ENCODE measurements at regions not wholly inside any gene's neighbourhood (a gene's known extent, or its start where the extent isn't known, plus 50 kb on each side); places are given as distances from the start of the nearest gene placed in this dataset.
"Not testable (repeated sequence)": the region's sequence is repeated elsewhere in the genome, so short reads cannot be mapped to it uniquely, and the experiment has no call there.

DNA sequence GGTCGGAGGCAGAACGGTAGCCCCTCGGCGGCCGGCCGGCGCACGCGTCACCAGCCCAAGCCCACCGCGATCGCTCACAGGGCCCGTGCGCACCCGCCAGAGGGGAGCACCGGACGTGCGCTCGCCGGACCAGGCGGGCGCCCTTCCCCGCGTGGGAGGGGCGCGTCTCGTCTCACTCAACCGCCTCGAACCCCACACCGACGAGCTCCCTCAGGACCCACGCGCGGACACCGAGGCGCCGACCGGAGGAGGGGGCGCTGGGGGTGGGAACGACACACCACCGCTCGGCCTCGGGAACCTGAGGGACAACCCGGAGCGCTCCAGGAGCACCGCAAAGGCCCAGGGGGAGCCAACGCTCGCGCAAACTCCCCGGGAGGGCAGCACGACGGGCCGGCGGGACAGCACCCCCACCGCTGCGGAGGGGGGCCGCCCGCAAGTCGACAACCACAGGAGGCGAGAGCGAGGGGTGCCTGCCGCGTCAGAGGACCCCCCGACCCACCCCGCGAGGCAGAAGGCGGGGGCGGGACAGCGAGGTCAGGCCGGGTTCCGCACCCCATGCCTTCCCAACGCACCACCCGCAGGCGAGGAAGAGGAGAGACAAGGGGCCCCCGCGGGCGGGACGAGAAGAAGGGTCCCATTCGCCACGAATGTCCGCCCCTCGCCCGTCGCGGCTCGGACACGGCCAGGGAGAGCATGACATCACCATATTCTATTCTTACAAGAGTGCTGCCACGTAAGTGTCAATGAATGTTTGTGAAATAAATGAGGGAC, 512.7 kb upstream of the ZNF337 start:
- Histone ChIP-seq H3K36me3 (no peaks in the 10 kb centered on the region), H3K27me3 (ENCODE audit: insufficient read depth, low read depth, severe bottlenecking) (peaks cover 26% of the 10 kb centered on the region), H3K27ac (no peak overlapping the region), H3K9me3 (ENCODE audit: severe bottlenecking) (no peaks in the 10 kb centered on the region), H3K4me3 (ENCODE audit: low read depth, low read length) (no peak overlapping the region)
- TF ChIP-seq, protein P1, sequence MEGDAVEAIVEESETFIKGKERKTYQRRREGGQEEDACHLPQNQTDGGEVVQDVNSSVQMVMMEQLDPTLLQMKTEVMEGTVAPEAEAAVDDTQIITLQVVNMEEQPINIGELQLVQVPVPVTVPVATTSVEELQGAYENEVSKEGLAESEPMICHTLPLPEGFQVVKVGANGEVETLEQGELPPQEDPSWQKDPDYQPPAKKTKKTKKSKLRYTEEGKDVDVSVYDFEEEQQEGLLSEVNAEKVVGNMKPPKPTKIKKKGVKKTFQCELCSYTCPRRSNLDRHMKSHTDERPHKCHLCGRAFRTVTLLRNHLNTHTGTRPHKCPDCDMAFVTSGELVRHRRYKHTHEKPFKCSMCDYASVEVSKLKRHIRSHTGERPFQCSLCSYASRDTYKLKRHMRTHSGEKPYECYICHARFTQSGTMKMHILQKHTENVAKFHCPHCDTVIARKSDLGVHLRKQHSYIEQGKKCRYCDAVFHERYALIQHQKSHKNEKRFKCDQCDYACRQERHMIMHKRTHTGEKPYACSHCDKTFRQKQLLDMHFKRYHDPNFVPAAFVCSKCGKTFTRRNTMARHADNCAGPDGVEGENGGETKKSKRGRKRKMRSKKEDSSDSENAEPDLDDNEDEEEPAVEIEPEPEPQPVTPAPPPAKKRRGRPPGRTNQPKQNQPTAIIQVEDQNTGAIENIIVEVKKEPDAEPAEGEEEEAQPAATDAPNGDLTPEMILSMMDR (IDR thresholded peaks at IDR 0.05; ENCODE audit: low read depth, low read length): no peak
- DNase-seq: peak; percentile 6

- TF ChIP-seq, protein P1 (IDR thresholded peaks at IDR 0.05; ENCODE audit: low read depth, low read length): no peak
- Histone ChIP-seq H3K27me3 (ENCODE audit: insufficient read depth, low read depth, severe bottlenecking) (peaks cover 26% of the 10 kb centered on the region), H3K9me3 (ENCODE audit: severe bottlenecking) (no peaks in the 10 kb centered on the region), H3K36me3 (no peaks in the 10 kb centered on the region), H3K4me3 (ENCODE audit: low read depth, low read length) (peak overlapping the region; percentile 43), H3K27ac (no peak overlapping the region)
- DNase-seq: peak; percentile 44
Observed at GRCh38 chr20:26208296-26209091, 511.8 kb upstream of the ZNF337 start.

DNA sequence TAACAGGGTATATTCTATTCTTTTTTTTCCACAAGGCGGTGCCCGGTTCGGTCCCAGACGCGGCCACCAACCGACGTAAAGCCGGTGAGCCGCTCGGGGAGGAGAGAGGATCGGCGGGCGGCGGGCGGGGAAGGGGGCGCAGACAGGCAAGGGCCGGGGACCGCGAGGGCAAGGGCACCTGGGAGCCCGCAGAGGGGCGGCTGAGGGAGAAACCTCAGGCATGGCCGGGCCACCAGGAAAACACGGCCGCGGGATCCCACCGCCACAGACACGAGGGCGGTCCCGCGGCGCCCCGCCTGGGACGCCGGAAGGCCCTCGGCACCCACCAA, 511.3 kb upstream of the ZNF337 start:
- H3K9me3 ChIP-seq (ENCODE audit: severe bottlenecking); H3K36me3 ChIP-seq; H3K27ac ChIP-seq: not testable (repeated sequence)
- Histone ChIP-seq H3K4me3 (ENCODE audit: low read depth, low read length) (peak overlapping the region; percentile 43), H3K27me3 (ENCODE audit: insufficient read depth, low read depth, severe bottlenecking) (peaks cover 26% of the 10 kb centered on the region)
- peak; percentile 40 for DNase-seq

GRCh38 chr20:26207237-26207966, 510.7 kb upstream of the ZNF337 start:
- H3K9me3 ChIP-seq (ENCODE audit: severe bottlenecking): no peaks in the 10 kb centered on the region
- DNase-seq: no peak
- peak overlapping the region; percentile 43 for H3K4me3 ChIP-seq (ENCODE audit: low read depth, low read length)
- TF ChIP-seq, protein P1 (IDR thresholded peaks at IDR 0.05; ENCODE audit: low read depth, low read length): no peak
- peaks cover 26% of the 10 kb centered on the region for H3K27me3 ChIP-seq (ENCODE audit: insufficient read depth, low read depth, severe bottlenecking)
- H3K27ac ChIP-seq: no peak overlapping the region
- H3K36me3 ChIP-seq: no peaks in the 10 kb centered on the region

DNA sequence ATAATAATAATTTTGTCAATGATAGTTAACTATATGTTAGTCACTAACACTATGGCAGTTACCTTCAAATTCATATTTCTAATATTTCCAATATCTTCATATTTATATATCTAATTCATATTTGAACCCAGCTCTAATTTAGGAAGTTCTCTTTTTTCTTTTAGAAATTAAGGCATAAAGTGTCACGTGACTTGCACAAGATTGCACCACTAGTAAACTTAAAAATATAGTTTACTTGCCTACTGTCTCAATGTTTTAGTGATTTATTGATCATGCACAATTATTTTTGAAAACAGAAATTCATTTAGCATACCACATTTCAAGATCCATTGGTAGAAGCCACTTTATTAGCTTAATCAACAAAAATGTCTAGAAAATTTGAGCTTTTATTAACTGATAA, 508.7 kb upstream of the ZNF337 start:
- Histone ChIP-seq H3K27ac (no peak overlapping the region), H3K4me3 (ENCODE audit: low read depth, low read length) (no peak overlapping the region), H3K9me3 (ENCODE audit: severe bottlenecking) (peaks cover 6% of the 10 kb centered on the region), H3K27me3 (ENCODE audit: insufficient read depth, low read depth, severe bottlenecking) (peaks cover 26% of the 10 kb centered on the region), H3K36me3 (no peaks in the 10 kb centered on the region)
- TF ChIP-seq, protein P1 (IDR thresholded peaks at IDR 0.05; ENCODE audit: low read depth, low read length): no peak
- no peak for DNase-seq

- H3K4me3 ChIP-seq (ENCODE audit: low read depth, low read length); DNase-seq; H3K36me3 ChIP-seq; H3K27ac ChIP-seq; H3K9me3 ChIP-seq (ENCODE audit: severe bottlenecking); H3K27me3 ChIP-seq (ENCODE audit: insufficient read depth, low read depth, severe bottlenecking): not testable (repeated sequence)
Observed at GRCh38 chr20:26201026-26201425, 504.4 kb upstream of the ZNF337 start.

DNA sequence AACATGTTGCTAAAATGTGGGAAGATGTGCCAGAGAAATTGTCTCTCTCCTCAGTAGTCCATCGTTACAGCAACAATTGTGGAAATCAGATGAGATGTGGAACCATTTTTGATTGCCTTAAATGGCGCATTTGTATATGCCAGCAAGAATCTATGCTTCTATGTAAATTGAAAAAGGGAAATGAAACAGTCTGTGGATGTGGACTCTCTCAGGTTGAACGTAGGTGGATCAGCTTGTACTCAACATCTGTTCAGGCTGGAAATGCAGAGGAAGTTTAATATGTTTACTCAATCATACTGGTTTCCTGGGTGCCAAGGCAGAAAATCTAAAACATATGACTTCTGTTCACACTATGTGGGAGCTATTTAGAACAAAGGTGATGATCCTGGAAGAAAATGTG, 490.7 kb upstream of the ZNF337 start:
- DNase-seq; H3K9me3 ChIP-seq (ENCODE audit: severe bottlenecking); H3K27ac ChIP-seq; H3K4me3 ChIP-seq (ENCODE audit: low read depth, low read length); H3K27me3 ChIP-seq (ENCODE audit: insufficient read depth, low read depth, severe bottlenecking); H3K36me3 ChIP-seq: not testable (repeated sequence)

- not testable (repeated sequence) for H3K36me3 ChIP-seq; H3K4me3 ChIP-seq (ENCODE audit: low read depth, low read length); H3K27ac ChIP-seq; DNase-seq; H3K27me3 ChIP-seq (ENCODE audit: insufficient read depth, low read depth, severe bottlenecking); H3K9me3 ChIP-seq (ENCODE audit: severe bottlenecking)
Observed at GRCh38 chr20:26183720-26184119, 487.1 kb upstream of the ZNF337 start.

GRCh38 chr20:26181364-26181763, 484.7 kb upstream of the ZNF337 start:
- not testable (repeated sequence) for H3K4me3 ChIP-seq (ENCODE audit: low read depth, low read length); H3K9me3 ChIP-seq (ENCODE audit: severe bottlenecking); H3K36me3 ChIP-seq; DNase-seq; H3K27me3 ChIP-seq (ENCODE audit: insufficient read depth, low read depth, severe bottlenecking); H3K27ac ChIP-seq

- H3K36me3 ChIP-seq; H3K27ac ChIP-seq; H3K4me3 ChIP-seq (ENCODE audit: low read depth, low read length); H3K9me3 ChIP-seq (ENCODE audit: severe bottlenecking); H3K27me3 ChIP-seq (ENCODE audit: insufficient read depth, low read depth, severe bottlenecking); DNase-seq: not testable (repeated sequence)
Observed at GRCh38 chr20:26171875-26172274, 475.2 kb upstream of the ZNF337 start.
